Stimulated activated naive CD8-positive, alpha-beta T cell treated with anti-CD3 and anti-CD28 coated beads, Interleukin-15, amount 100 ng/mL, for 72 hours (primary cell): ENCODE measurements at regions not wholly inside any gene's neighbourhood (a gene's known extent, or its start where the extent isn't known, plus 50 kb on each side); places are given as distances from the start of the nearest gene placed in this dataset.
A peak's percentile ranks its signal among the peaks of the same experiment; 100 is the strongest.

ENCODE experiments used
- ATAC-seq: fragments of 150-1000 bp; cut with Tn5 transposase; 2 replicates; pipeline ENCODE4 v1.10.0; 2021; ENCODE audit warnings: mild to moderate bottlenecking, moderate library complexity
- DNase-seq, 2 donors: peaks; one replicate each; pipeline ENCODE4 v3.0.0; 2021 to 2022
- H3K27ac Mint-ChIP-seq, 2 donors: one replicate each; pipeline ENCODE4 v1.8.0; 2022; ENCODE audit warnings: mild to moderate bottlenecking in 2 of 2, mixed read lengths in 2 of 2, moderate library complexity in 2 of 2
- H3K27me3 Mint-ChIP-seq: one replicate; pipeline ENCODE4 v1.8.0; 2022; ENCODE audit warnings: mixed read lengths
- H3K4me1 Mint-ChIP-seq: one replicate; pipeline ENCODE4 v1.8.0; 2022; ENCODE audit warnings: mild to moderate bottlenecking, mixed read lengths
- H3K4me3 Mint-ChIP-seq, 2 donors: one replicate each; pipeline ENCODE4 v1.8.0; 2022; ENCODE audit warnings: mild to moderate bottlenecking in 2 of 2, mixed read lengths in 2 of 2, moderate library complexity in 1 of 2
- H3K9me3 Mint-ChIP-seq, 2 donors: one replicate each; pipeline ENCODE4 v1.8.0; 2022; ENCODE audit warnings: mixed read lengths in 2 of 2

- no peak overlapping the region for H3K4me3 Mint-ChIP-seq
- ATAC-seq = no peak
- H3K27ac Mint-ChIP-seq = no peak overlapping the region
- no peaks in the 10 kb centered on the region for H3K27me3 Mint-ChIP-seq
- DNase-seq = no peak
- no peaks in the 10 kb centered on the region for H3K9me3 Mint-ChIP-seq
- H3K4me1 Mint-ChIP-seq = no peaks in the 10 kb centered on the region
Measured at GRCh38 chr11:127452533-127452932, 452.0 kb upstream of the KIRREL3 start.

- no peak for ATAC-seq
- Mint-ChIP-seq H3K9me3 (no peaks in the 10 kb centered on the region), H3K4me3 (no peak overlapping the region)
Measured at GRCh38 chr11:127451861-127452260, 451.3 kb upstream of the KIRREL3 start.

DNA sequence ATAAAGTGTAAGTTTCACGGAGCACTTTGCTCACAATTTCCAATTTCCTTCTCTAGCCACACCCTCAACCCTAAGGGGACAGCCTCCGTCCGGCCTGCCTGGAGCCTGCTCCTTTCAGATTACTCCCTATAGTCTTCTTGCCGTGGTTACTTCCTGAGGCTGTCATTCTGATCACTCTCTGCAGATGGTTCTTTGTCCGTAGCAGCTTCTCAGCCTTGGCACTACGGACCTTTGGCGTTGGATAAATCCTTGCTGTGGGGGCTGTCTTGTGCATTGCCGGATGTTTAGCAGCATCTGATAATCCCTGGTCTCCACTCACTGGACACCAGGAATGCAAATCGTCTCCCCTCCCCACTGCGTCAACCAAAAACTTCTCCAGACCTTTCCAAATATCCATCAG lies 447.5 kb upstream of the KIRREL3 start:
- no peaks in the 10 kb centered on the region for H3K9me3 Mint-ChIP-seq
- no peak for ATAC-seq

More at GRCh38 chr11:127451861-127452260, 451.3 kb upstream of the KIRREL3 start:
- H3K4me1 Mint-ChIP-seq = no peaks in the 10 kb centered on the region
- no peaks in the 10 kb centered on the region for H3K27me3 Mint-ChIP-seq
- no peak for DNase-seq
- H3K27ac Mint-ChIP-seq = no peak overlapping the region

DNA sequence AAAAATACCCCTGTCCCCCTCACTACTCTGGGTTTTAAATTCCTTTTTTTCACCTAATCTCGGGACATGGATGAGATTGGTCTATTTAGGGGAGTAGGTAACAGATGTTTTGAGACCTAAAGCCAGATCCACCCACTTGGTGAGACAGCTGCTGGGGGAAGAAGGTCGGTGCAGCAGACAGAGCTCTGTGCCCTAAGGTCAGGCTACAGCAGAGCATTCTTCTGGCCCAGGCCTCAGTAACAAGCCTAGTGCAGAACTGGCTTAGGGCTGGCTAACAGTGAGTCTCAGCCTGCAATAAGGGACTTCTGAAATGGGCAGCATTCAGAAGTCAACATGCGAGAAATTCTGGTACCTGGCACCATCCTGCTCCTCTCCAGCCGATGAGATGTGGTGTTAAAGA lies 444.9 kb upstream of the KIRREL3 start:
- Mint-ChIP-seq H3K4me3 (no peak overlapping the region), H3K27me3 (no peaks in the 10 kb centered on the region), H3K4me1 (no peaks in the 10 kb centered on the region), H3K27ac (no peak overlapping the region), H3K9me3 (no peaks in the 10 kb centered on the region)
- ATAC-seq (no peak), DNase-seq (no peak)

More for the DNA sequence above, 447.5 kb upstream of the KIRREL3 start:
- no peak overlapping the region for H3K27ac Mint-ChIP-seq
- H3K4me1 Mint-ChIP-seq = no peaks in the 10 kb centered on the region
- no peak for DNase-seq
- H3K4me3 Mint-ChIP-seq = no peak overlapping the region
- no peaks in the 10 kb centered on the region for H3K27me3 Mint-ChIP-seq

DNA sequence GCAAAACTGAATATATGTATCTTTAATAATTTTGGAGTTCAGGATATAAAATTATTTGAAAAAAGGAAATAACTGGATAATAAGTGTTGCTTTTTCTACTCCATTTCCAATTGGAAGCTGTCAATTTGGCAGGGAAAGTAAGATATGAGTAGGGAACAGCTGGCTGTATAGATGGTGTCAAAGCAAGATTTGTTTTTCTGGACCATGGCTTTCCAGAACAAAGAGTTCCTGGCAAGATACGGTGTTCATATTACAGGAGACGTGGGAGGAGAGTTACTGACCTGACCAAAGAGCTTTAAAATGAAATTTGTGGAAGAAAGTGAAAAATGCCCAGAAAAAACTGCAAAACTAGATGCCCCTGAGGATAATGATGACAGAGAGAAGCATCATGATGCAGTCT lies 442.7 kb upstream of the KIRREL3 start:
- H3K9me3 Mint-ChIP-seq = peaks cover 0 to 5% of the 10 kb centered on the region in 2 donors
- DNase-seq (no peak), ATAC-seq (no peak)
- H3K27ac Mint-ChIP-seq = no peak overlapping the region
- no peaks in the 10 kb centered on the region for H3K27me3 Mint-ChIP-seq
- H3K4me1 Mint-ChIP-seq = no peaks in the 10 kb centered on the region
- no peak overlapping the region for H3K4me3 Mint-ChIP-seq

- DNase-seq (no peak), ATAC-seq (no peak)
- no peaks in the 10 kb centered on the region for H3K4me1 Mint-ChIP-seq
- H3K4me3 Mint-ChIP-seq = no peak overlapping the region
- H3K27me3 Mint-ChIP-seq = no peaks in the 10 kb centered on the region
- no peak overlapping the region for H3K27ac Mint-ChIP-seq
- peaks cover 0 to 5% of the 10 kb centered on the region in 2 donors for H3K9me3 Mint-ChIP-seq
Measured at GRCh38 chr11:127440616-127441015, 440.0 kb upstream of the KIRREL3 start.

DNA sequence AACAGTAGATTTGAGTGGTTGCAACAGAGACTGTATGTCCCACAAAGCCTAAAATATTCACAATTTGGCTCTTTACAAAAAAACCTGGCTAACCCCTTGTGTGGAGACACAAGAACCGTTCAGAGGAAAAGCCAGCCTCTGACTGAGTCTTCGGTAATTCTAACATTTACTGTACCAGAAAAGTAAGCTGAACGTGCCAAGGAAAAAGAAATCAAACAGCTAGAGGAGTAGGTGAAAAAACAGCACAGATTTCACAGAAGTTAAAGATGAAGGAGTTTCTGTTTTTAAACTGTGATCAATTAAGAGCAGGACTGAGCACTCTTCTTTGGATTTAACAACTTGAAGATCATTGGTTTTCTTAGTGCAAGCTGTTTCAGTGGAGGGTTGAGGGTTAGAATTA lies 424.7 kb upstream of the KIRREL3 start:
- Mint-ChIP-seq H3K27ac (no peak overlapping the region), H3K4me3 (no peak overlapping the region), H3K27me3 (no peaks in the 10 kb centered on the region), H3K9me3 (no peaks in the 10 kb centered on the region), H3K4me1 (no peaks in the 10 kb centered on the region)
- ATAC-seq (no peak), DNase-seq (no peak)

GRCh38 chr11:127424661-127425060 lies 424.1 kb upstream of the KIRREL3 start:
- H3K9me3 Mint-ChIP-seq = no peaks in the 10 kb centered on the region
- H3K27me3 Mint-ChIP-seq = no peaks in the 10 kb centered on the region
- ATAC-seq (no peak), DNase-seq (no peak)
- H3K4me3 Mint-ChIP-seq = no peak overlapping the region
- H3K4me1 Mint-ChIP-seq = no peaks in the 10 kb centered on the region
- H3K27ac Mint-ChIP-seq = no peak overlapping the region

- no peaks in the 10 kb centered on the region for H3K27me3 Mint-ChIP-seq
- H3K27ac Mint-ChIP-seq = no peak overlapping the region
- DNase-seq = no peak
- peaks cover 0 to 8% of the 10 kb centered on the region in 2 donors for H3K9me3 Mint-ChIP-seq
- no peak for ATAC-seq
- no peak overlapping the region for H3K4me3 Mint-ChIP-seq
- H3K4me1 Mint-ChIP-seq = no peaks in the 10 kb centered on the region
Measured at GRCh38 chr11:127420139-127420538, 419.6 kb upstream of the KIRREL3 start.

DNA sequence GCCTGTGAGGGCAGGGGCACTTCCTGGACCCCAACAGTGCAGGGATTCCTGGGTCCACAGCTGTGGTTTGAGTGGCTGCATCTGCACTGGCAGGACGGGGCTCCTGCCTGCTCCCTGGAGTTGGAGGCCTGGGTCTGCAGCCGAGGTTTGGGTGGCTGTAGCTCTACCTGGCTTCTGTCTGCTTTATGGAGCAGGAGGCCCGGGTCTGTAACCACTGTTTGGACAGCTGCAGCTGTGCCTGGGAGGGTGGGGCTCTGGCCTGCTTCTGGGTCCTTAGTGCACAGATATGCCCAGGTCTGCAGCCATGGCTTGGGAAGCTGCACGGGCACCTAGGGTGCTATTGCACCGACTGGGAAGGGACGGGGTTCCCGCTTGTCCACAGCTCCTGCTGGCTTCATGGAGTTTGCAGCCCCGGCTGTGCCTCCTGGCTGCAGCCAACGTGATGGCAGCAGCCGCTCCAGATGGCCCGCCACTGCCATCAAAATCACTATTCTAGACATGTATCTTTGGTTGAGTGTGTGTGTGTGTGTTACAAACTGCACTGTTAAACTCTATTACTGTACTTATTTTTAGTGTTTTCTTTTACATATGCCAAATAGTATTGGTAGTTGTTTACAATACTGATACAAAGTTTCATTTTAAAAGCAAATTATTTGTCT lies 412.3 kb upstream of the KIRREL3 start:
- Mint-ChIP-seq H3K4me1 (no peaks in the 10 kb centered on the region), H3K4me3 (no peak overlapping the region), H3K9me3 (peaks cover 10 to 16% of the 10 kb centered on the region in 2 donors), H3K27me3 (no peaks in the 10 kb centered on the region), H3K27ac (no peak overlapping the region)
- ATAC-seq (no peak), DNase-seq (no peak)

- no peaks in the 10 kb centered on the region for H3K27me3 Mint-ChIP-seq
- peak; percentile 26 for ATAC-seq
- no peak overlapping the region for H3K27ac Mint-ChIP-seq
- peaks cover 10 to 16% of the 10 kb centered on the region in 2 donors for H3K9me3 Mint-ChIP-seq
- no peak for DNase-seq
- no peaks in the 10 kb centered on the region for H3K4me1 Mint-ChIP-seq
- no peak overlapping the region for H3K4me3 Mint-ChIP-seq
Measured at GRCh38 chr11:127412234-127412633, 411.7 kb upstream of the KIRREL3 start.

- no peak for DNase-seq
- Mint-ChIP-seq H3K4me1 (no peaks in the 10 kb centered on the region), H3K27me3 (no peaks in the 10 kb centered on the region), H3K27ac (no peak overlapping the region), H3K9me3 (peaks cover 9 to 10% of the 10 kb centered on the region in 2 donors), H3K4me3 (no peak overlapping the region)
- ATAC-seq = no peak
Measured at GRCh38 chr11:127411283-127411682, 410.7 kb upstream of the KIRREL3 start.

GRCh38 chr11:127395034-127395433 lies 394.5 kb upstream of the KIRREL3 start:
- no peak for DNase-seq
- Mint-ChIP-seq H3K4me3 (no peak overlapping the region), H3K9me3 (peaks cover 0 to 6% of the 10 kb centered on the region in 2 donors), H3K27me3 (no peaks in the 10 kb centered on the region), H3K4me1 (no peaks in the 10 kb centered on the region), H3K27ac (no peak overlapping the region)
- no peak for ATAC-seq

DNA sequence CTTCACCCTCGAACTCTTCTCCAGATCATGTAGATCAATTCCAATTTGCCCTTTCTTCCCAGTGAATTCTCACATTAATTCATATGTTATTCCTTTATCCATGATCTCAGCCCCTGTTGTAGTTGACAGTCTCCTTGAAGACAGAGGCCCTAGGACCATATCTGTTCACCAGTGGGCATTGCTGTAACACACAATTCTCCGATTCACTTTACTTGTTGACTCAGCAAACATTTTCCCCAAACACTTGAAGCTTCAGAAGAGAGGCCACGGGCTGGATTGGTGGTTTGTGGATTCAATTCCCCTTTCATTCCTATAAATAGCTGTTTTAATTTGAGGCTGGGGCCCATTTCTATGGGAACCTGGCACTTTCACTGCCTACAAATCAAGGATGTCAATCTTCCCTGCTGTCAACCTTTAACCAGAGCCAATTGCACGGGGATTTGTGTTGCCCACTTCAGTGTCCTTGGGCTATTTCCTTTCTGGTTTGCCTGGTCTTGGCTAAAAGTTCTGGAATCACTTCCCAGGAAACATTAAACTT lies 393.0 kb upstream of the KIRREL3 start:
- ATAC-seq = no peak
- Mint-ChIP-seq H3K9me3 (peaks cover 0 to 7% of the 10 kb centered on the region in 2 donors), H3K4me3 (no peak overlapping the region), H3K4me1 (no peaks in the 10 kb centered on the region), H3K27me3 (no peaks in the 10 kb centered on the region), H3K27ac (no peak overlapping the region)
- DNase-seq = no peak

- ATAC-seq (no peak), DNase-seq (no peak)
- H3K4me3 Mint-ChIP-seq = no peak overlapping the region
- H3K4me1 Mint-ChIP-seq = no peaks in the 10 kb centered on the region
- H3K27ac Mint-ChIP-seq = no peak overlapping the region
- no peaks in the 10 kb centered on the region for H3K27me3 Mint-ChIP-seq
- peaks cover 0 to 7% of the 10 kb centered on the region in 2 donors for H3K9me3 Mint-ChIP-seq
Measured at GRCh38 chr11:127392575-127392974, 392.0 kb upstream of the KIRREL3 start.

GRCh38 chr11:127390465-127390864 lies 389.9 kb upstream of the KIRREL3 start:
- Mint-ChIP-seq H3K4me1 (no peaks in the 10 kb centered on the region), H3K27me3 (no peaks in the 10 kb centered on the region), H3K4me3 (no peak overlapping the region), H3K27ac (no peak overlapping the region), H3K9me3 (peaks cover 0 to 7% of the 10 kb centered on the region in 2 donors)
- DNase-seq (no peak), ATAC-seq (no peak)

GRCh38 chr11:127385071-127385470 lies 384.5 kb upstream of the KIRREL3 start:
- peaks cover 0 to 1% of the 10 kb centered on the region in 2 donors for H3K9me3 Mint-ChIP-seq
- no peaks in the 10 kb centered on the region for H3K4me1 Mint-ChIP-seq
- H3K27me3 Mint-ChIP-seq = no peaks in the 10 kb centered on the region
- no peak overlapping the region for H3K27ac Mint-ChIP-seq
- ATAC-seq (no peak), DNase-seq (no peak)
- no peak overlapping the region for H3K4me3 Mint-ChIP-seq
